ENCODE measurements at regions not wholly inside any gene's neighbourhood (a gene's known extent, or its start where the extent isn't known, plus 50 kb on each side); places are given as distances from the start of the nearest gene placed in this dataset.

- TF ChIP-seq, protein P1, sequence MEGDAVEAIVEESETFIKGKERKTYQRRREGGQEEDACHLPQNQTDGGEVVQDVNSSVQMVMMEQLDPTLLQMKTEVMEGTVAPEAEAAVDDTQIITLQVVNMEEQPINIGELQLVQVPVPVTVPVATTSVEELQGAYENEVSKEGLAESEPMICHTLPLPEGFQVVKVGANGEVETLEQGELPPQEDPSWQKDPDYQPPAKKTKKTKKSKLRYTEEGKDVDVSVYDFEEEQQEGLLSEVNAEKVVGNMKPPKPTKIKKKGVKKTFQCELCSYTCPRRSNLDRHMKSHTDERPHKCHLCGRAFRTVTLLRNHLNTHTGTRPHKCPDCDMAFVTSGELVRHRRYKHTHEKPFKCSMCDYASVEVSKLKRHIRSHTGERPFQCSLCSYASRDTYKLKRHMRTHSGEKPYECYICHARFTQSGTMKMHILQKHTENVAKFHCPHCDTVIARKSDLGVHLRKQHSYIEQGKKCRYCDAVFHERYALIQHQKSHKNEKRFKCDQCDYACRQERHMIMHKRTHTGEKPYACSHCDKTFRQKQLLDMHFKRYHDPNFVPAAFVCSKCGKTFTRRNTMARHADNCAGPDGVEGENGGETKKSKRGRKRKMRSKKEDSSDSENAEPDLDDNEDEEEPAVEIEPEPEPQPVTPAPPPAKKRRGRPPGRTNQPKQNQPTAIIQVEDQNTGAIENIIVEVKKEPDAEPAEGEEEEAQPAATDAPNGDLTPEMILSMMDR (conservative IDR thresholded peaks at IDR 0.05; ENCODE audit: low read depth, low read length), result no peak
- no peak for TF ChIP-seq EZH2 (IDR thresholded peaks at IDR 0.05; ENCODE audit: borderline replicate concordance, low read depth, low read length, poor library complexity, severe bottlenecking)
- Histone ChIP-seq H3K9me3 (ENCODE audit: low read depth, low read length, poor library complexity, severe bottlenecking) (no peaks in the 10 kb centered on the region), H3K4me1 (ENCODE audit: insufficient read depth, low read length, poor library complexity, severe bottlenecking) (peaks cover 23% of the 10 kb centered on the region), H3K36me3 (ENCODE audit: insufficient read depth, low read length, poor library complexity, severe bottlenecking) (no peaks in the 10 kb centered on the region), H3K4me3 (ENCODE audit: low read depth, low read length, poor library complexity, severe bottlenecking) (no peak overlapping the region), H3K27ac (ENCODE audit: low read depth, low read length, poor library complexity, severe bottlenecking) (peak overlapping the region; percentile 73), H3K27me3 (replicated peaks; ENCODE audit: insufficient read depth, low read depth, low read length, poor library complexity) (no peaks in the 10 kb centered on the region)
- ChIA-PET CTCF (no interaction called here), POLR2A (ENCODE audit: low non-redundant PET) (interaction anchor here (0.7 kb wide), 1 partner anchor 52 kb away, joined by 4 read pairs; no protein-coding TSS in a partner anchor)
- intact Hi-C loops (cut with micrococcal nuclease; ENCODE audit: unreplicated experiment), result no loop called here
- peak; percentile 88 for DNase-seq (ENCODE audit: low spot score)
- no TSS peak for BruUV-seq (replicated peaks)
These were observed 309.3 kb downstream of the TCERG1L start for GRCh38 chr10:131002031-131002861.

- Histone ChIP-seq H3K36me3 (ENCODE audit: insufficient read depth, low read length, poor library complexity, severe bottlenecking) (no peaks in the 10 kb centered on the region), H3K4me1 (ENCODE audit: insufficient read depth, low read length, poor library complexity, severe bottlenecking) (peaks cover 23% of the 10 kb centered on the region), H3K27ac (ENCODE audit: low read depth, low read length, poor library complexity, severe bottlenecking) (no peak overlapping the region), H3K4me3 (ENCODE audit: low read depth, low read length, poor library complexity, severe bottlenecking) (no peak overlapping the region), H3K9me3 (ENCODE audit: low read depth, low read length, poor library complexity, severe bottlenecking) (no peaks in the 10 kb centered on the region), H3K27me3 (replicated peaks; ENCODE audit: insufficient read depth, low read depth, low read length, poor library complexity) (no peaks in the 10 kb centered on the region)
- ChIA-PET POLR2A (ENCODE audit: low non-redundant PET) (no interaction called here), CTCF (no interaction called here)
- intact Hi-C loops (cut with micrococcal nuclease; ENCODE audit: unreplicated experiment), result no loop called here
- no TSS peak for BruUV-seq (replicated peaks)
- TF ChIP-seq, protein P1 (conservative IDR thresholded peaks at IDR 0.05; ENCODE audit: low read depth, low read length), result no peak
- no peak for TF ChIP-seq EZH2 (IDR thresholded peaks at IDR 0.05; ENCODE audit: borderline replicate concordance, low read depth, low read length, poor library complexity, severe bottlenecking)
- no peak for DNase-seq (ENCODE audit: low spot score)
These were observed 308.1 kb downstream of the TCERG1L start for GRCh38 chr10:131003455-131003854.

DNA sequence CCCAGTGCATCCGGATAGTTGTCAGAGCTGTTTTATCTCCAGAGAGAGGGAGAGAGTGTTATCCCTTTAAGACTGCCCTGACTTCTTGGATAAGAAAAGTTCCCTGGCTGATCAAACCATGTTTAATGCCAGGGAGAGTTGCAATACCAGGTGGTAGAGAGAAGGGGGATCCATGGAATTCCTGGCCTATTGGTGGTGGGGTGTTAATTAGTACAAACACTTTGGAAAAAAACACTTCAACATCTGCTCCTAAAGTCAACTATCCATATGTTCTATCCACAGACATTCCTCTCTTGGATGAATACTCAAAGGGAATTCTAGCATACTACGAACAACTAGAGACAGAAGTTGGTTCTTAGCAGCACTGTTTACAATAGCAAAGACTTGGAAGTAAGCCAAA lies 307.2 kb downstream of the TCERG1L start:
- no peak for TF ChIP-seq EZH2 (IDR thresholded peaks at IDR 0.05; ENCODE audit: borderline replicate concordance, low read depth, low read length, poor library complexity, severe bottlenecking)
- TF ChIP-seq, protein P1 (conservative IDR thresholded peaks at IDR 0.05; ENCODE audit: low read depth, low read length), result no peak

More for the DNA sequence above, 307.2 kb downstream of the TCERG1L start:
- Histone ChIP-seq H3K9me3 (ENCODE audit: low read depth, low read length, poor library complexity, severe bottlenecking) (no peaks in the 10 kb centered on the region), H3K27ac (ENCODE audit: low read depth, low read length, poor library complexity, severe bottlenecking) (no peak overlapping the region), H3K36me3 (ENCODE audit: insufficient read depth, low read length, poor library complexity, severe bottlenecking) (no peaks in the 10 kb centered on the region), H3K4me3 (ENCODE audit: low read depth, low read length, poor library complexity, severe bottlenecking) (no peak overlapping the region), H3K27me3 (replicated peaks; ENCODE audit: insufficient read depth, low read depth, low read length, poor library complexity) (no peaks in the 10 kb centered on the region), H3K4me1 (ENCODE audit: insufficient read depth, low read length, poor library complexity, severe bottlenecking) (peaks cover 23% of the 10 kb centered on the region)
- intact Hi-C loops (cut with micrococcal nuclease; ENCODE audit: unreplicated experiment), result no loop called here
- ChIA-PET CTCF (no interaction called here), POLR2A (ENCODE audit: low non-redundant PET) (no interaction called here)
- BruUV-seq (replicated peaks), result no TSS peak
- DNase-seq (ENCODE audit: low spot score), result no peak

Data from A673 (cell line).